A673 (cell line): ENCODE measurements at regions not wholly inside any gene's neighbourhood (a gene's known extent, or its start where the extent isn't known, plus 50 kb on each side); places are given as distances from the start of the nearest gene placed in this dataset.

Source experiments
- BruUV-seq: library from RNA; stranded (reverse); fragments of 400-500 nt; replicated peaks from 2 replicates; lab custom pipeline; 2021; lab: Mats Ljungman, UMichigan
- CTCF ChIA-PET: fragments of 300-600 bp; sonication (Branson Sonifier 250); formaldehyde crosslinking; loops from one replicate; lab custom pipeline; 2022; ENCODE audit warnings: antibody characterized with exemption; lab: Charles Lee
- POLR2A ChIA-PET: fragments of 300-600 bp; sonication (Branson Sonifier 250); formaldehyde crosslinking; loops from one replicate; lab custom pipeline; 2022; ENCODE audit warnings: antibody characterized with exemption; ENCODE audit not compliant: low non-redundant PET; lab: Charles Lee
- DNase-seq: peaks from one replicate; pipeline ENCODE4 v3.0.0-alpha.2; 2015; ENCODE audit warnings: low spot score
- H3K27ac ChIP-seq: fragments of 200-600 bp; sonication (generic); 2 replicates; pipeline ENCODE4 v1.5.1; 2016; ENCODE audit warnings: mixed run types, low read depth, mild to moderate bottlenecking, mixed read lengths, antibody characterized with exemption, low read length; ENCODE audit not compliant: poor library complexity, severe bottlenecking
- H3K27me3 ChIP-seq: fragments of 200-600 bp; sonication (generic); replicated peaks from 2 replicates; pipeline ENCODE4 v1.6.1; 2017; ENCODE audit warnings: mixed run types, low read depth, mild to moderate bottlenecking, mixed read lengths, antibody characterized with exemption, low read length; ENCODE audit not compliant: insufficient read depth, poor library complexity
- H3K36me3 ChIP-seq: fragments of 200-600 bp; sonication (generic); 2 replicates; pipeline ENCODE4 v1.6.1; 2016; ENCODE audit warnings: mixed run types, mild to moderate bottlenecking, mixed read lengths, antibody characterized with exemption, low read length; ENCODE audit not compliant: insufficient read depth, poor library complexity, severe bottlenecking
- H3K4me1 ChIP-seq: fragments of 200-600 bp; sonication (generic); 2 replicates; pipeline ENCODE4 v1.6.1; 2017; ENCODE audit warnings: mixed run types, mild to moderate bottlenecking, mixed read lengths, antibody characterized with exemption, low read length; ENCODE audit not compliant: insufficient read depth, poor library complexity, severe bottlenecking
- H3K4me3 ChIP-seq: fragments of 200-600 bp; sonication (generic); 2 replicates; pipeline ENCODE4 v1.5.1; 2016; ENCODE audit warnings: low read depth, mixed run types, mild to moderate bottlenecking, mixed read lengths, low read length; ENCODE audit not compliant: poor library complexity, severe bottlenecking
- H3K9me3 ChIP-seq: fragments of 200-600 bp; sonication (generic); 2 replicates; pipeline ENCODE4 v1.6.1; 2016; ENCODE audit warnings: mixed run types, low read depth, mild to moderate bottlenecking, mixed read lengths, antibody characterized with exemption, low read length; ENCODE audit not compliant: poor library complexity, severe bottlenecking
- EZH2 ChIP-seq: fragments of 200-600 bp; sonication (generic); IDR thresholded peaks from 2 replicates; pipeline ENCODE4 v1.6.1; 2017; ENCODE audit warnings: borderline replicate concordance, low read depth, mild to moderate bottlenecking, mixed read lengths, antibody characterized with exemption, low read length; ENCODE audit not compliant: poor library complexity, severe bottlenecking
- intact Hi-C: fragments of 100-400 bp; cut with micrococcal nuclease; formaldehyde crosslinking; loops from one replicate; pipeline ENCODE4 v1.10.0; 2022; ENCODE audit not compliant: unreplicated experiment
- TF ChIP-seq, protein P1 (sequence below): fragments of 300-800, 200-600 bp; sonication (generic); conservative IDR thresholded peaks from 2 replicates; pipeline ENCODE4 v1.5.1; 2017; ENCODE audit warnings: low read depth, mild to moderate bottlenecking, antibody characterized with exemption, low read length, moderate library complexity, mixed read lengths

- intact Hi-C loops, result loop anchor here (5.0 to 10.0 kb wide), 3 partner anchors 105 to 485 kb away; no protein-coding TSS in a partner anchor
- no peak for DNase-seq
- POLR2A ChIA-PET, result no interaction called here
- Histone ChIP-seq H3K9me3 (no peaks in the 10 kb centered on the region), H3K27me3 (no peaks in the 10 kb centered on the region), H3K27ac (no peak overlapping the region), H3K4me1 (no peaks in the 10 kb centered on the region), H3K4me3 (no peak overlapping the region), H3K36me3 (no peaks in the 10 kb centered on the region)
- no peak for TF ChIP-seq EZH2
- TF ChIP-seq, protein P1, sequence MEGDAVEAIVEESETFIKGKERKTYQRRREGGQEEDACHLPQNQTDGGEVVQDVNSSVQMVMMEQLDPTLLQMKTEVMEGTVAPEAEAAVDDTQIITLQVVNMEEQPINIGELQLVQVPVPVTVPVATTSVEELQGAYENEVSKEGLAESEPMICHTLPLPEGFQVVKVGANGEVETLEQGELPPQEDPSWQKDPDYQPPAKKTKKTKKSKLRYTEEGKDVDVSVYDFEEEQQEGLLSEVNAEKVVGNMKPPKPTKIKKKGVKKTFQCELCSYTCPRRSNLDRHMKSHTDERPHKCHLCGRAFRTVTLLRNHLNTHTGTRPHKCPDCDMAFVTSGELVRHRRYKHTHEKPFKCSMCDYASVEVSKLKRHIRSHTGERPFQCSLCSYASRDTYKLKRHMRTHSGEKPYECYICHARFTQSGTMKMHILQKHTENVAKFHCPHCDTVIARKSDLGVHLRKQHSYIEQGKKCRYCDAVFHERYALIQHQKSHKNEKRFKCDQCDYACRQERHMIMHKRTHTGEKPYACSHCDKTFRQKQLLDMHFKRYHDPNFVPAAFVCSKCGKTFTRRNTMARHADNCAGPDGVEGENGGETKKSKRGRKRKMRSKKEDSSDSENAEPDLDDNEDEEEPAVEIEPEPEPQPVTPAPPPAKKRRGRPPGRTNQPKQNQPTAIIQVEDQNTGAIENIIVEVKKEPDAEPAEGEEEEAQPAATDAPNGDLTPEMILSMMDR, result no peak
- no TSS peak for BruUV-seq
- CTCF ChIA-PET, result no interaction called here
Observed at GRCh38 chr12:69150083-69150795, 89.1 kb upstream of the CPSF6 start.

- CTCF ChIA-PET, result no interaction called here
- Histone ChIP-seq H3K4me3 (no peak overlapping the region), H3K27me3 (no peaks in the 10 kb centered on the region), H3K4me1 (no peaks in the 10 kb centered on the region), H3K36me3 (no peaks in the 10 kb centered on the region), H3K27ac (no peak overlapping the region), H3K9me3 (no peaks in the 10 kb centered on the region)
- DNase-seq, result no peak
- intact Hi-C loops, result loop anchor here (5.0 to 10.0 kb wide), 3 partner anchors 104 to 484 kb away; no protein-coding TSS in a partner anchor
- TF ChIP-seq, protein P1, result no peak
- TF ChIP-seq EZH2, result no peak
- no TSS peak for BruUV-seq
- POLR2A ChIA-PET, result no interaction called here
Observed at GRCh38 chr12:69150796-69151127, 88.6 kb upstream of the CPSF6 start.

GRCh38 chr12:69151254-69151764 is 88.1 kb upstream of the CPSF6 start:
- intact Hi-C loops, result loop anchor here (5.0 to 10.0 kb wide), 3 partner anchors 103 to 483 kb away; no protein-coding TSS in a partner anchor
- BruUV-seq, result no TSS peak
- ChIA-PET POLR2A (no interaction called here), CTCF (no interaction called here)
- Histone ChIP-seq H3K9me3 (no peaks in the 10 kb centered on the region), H3K4me1 (no peaks in the 10 kb centered on the region), H3K36me3 (no peaks in the 10 kb centered on the region), H3K4me3 (no peak overlapping the region), H3K27ac (no peak overlapping the region), H3K27me3 (no peaks in the 10 kb centered on the region)
- TF ChIP-seq, protein P1, result no peak
- TF ChIP-seq EZH2, result no peak
- no peak for DNase-seq
